OCI-LY7 (cell line): ENCODE measurements at regions not wholly inside any gene's neighbourhood (a gene's known extent, or its start where the extent isn't known, plus 50 kb on each side); places are given as distances from the start of the nearest gene placed in this dataset.

Source experiments
- BruUV-seq: library from RNA; stranded (reverse); fragments of 400-500 nt; replicated peaks from 2 replicates; lab custom pipeline; 2021; lab: Mats Ljungman, UMichigan
- CTCF ChIA-PET: fragments of 300-600 bp; sonication (Branson Sonifier 250); formaldehyde crosslinking; loops from one replicate; lab custom pipeline; 2022; ENCODE audit warnings: antibody characterized with exemption; ENCODE audit not compliant: unreplicated experiment; lab: Charles Lee
- POLR2A ChIA-PET: fragments of 300-600 bp; sonication (Branson Sonifier 250); formaldehyde crosslinking; loops from one replicate; lab custom pipeline; 2022; ENCODE audit warnings: antibody characterized with exemption; lab: Charles Lee
- DNase-seq: peaks from one replicate; pipeline ENCODE4 v3.0.0-alpha.2; 2015; ENCODE audit warnings: low spot score
- H2AFZ ChIP-seq: fragments of 200-600 bp; sonication (generic), shearing (Covaris generic); 2 replicates; pipeline ENCODE4 v1.6.1; 2014; ENCODE audit warnings: mild to moderate bottlenecking, antibody characterized with exemption, low read length, moderate library complexity
- H3K27ac ChIP-seq: fragments of 200-600 bp; sonication (generic); 2 replicates; pipeline ENCODE4 v1.5.1; 2014; ENCODE audit warnings: mixed run types, low read depth, mild to moderate bottlenecking, moderate library complexity, low read length, inconsistent platforms; ENCODE audit not compliant: poor library complexity, severe bottlenecking
- H3K36me3 ChIP-seq: fragments of 200-600 bp; sonication (generic); 2 replicates; pipeline ENCODE4 v1.6.1; 2014; ENCODE audit warnings: mild to moderate bottlenecking, antibody characterized with exemption, low read length, moderate library complexity, mixed read lengths; ENCODE audit not compliant: insufficient read depth
- H3K4me1 ChIP-seq: fragments of 200-600 bp; sonication (generic); 2 replicates; pipeline ENCODE4 v1.5.1; 2014; ENCODE audit warnings: mild to moderate bottlenecking, low read length; ENCODE audit not compliant: insufficient read depth, poor library complexity, severe bottlenecking
- H3K4me2 ChIP-seq: fragments of 200-600 bp; sonication (generic); 2 replicates; pipeline ENCODE4 v1.6.1; 2014; ENCODE audit warnings: mild to moderate bottlenecking, low read length
- H3K4me3 ChIP-seq: fragments of 200-600 bp; sonication (generic); 2 replicates; pipeline ENCODE4 v1.5.1; 2014; ENCODE audit warnings: mild to moderate bottlenecking, low read depth, low read length; ENCODE audit not compliant: poor library complexity, severe bottlenecking
- H3K79me2 ChIP-seq: fragments of 200-600 bp; sonication (generic); 2 replicates; pipeline ENCODE4 v1.6.1; 2016; ENCODE audit warnings: low read depth, mild to moderate bottlenecking, low read length, moderate library complexity, mixed read lengths; ENCODE audit not compliant: insufficient read depth
- H3K9me2 ChIP-seq: fragments of 200-600 bp; sonication (generic); 2 replicates; pipeline ENCODE4 v1.6.1; 2016; ENCODE audit warnings: mild to moderate bottlenecking, low read length, mixed read lengths; ENCODE audit not compliant: insufficient read depth
- H3K9me3 ChIP-seq: fragments of 200-600 bp; sonication (generic); 2 replicates; pipeline ENCODE4 v1.6.1; 2014; ENCODE audit warnings: mild to moderate bottlenecking, mixed run types, low read length, mixed read lengths
- H4K20me1 ChIP-seq: fragments of 200-600 bp; sonication (generic); 2 replicates; pipeline ENCODE4 v1.6.1; 2014; ENCODE audit warnings: mild to moderate bottlenecking, antibody characterized with exemption, low read length, moderate library complexity, mixed read lengths; ENCODE audit not compliant: insufficient read depth
- EZH2phosphoT487 ChIP-seq: fragments of 200-600 bp; sonication (generic); IDR thresholded peaks from 2 replicates; pipeline ENCODE4 v1.6.1; 2018; ENCODE audit warnings: low read depth, borderline replicate concordance, mild to moderate bottlenecking, mixed run types, antibody characterized with exemption, low read length, moderate library complexity, mixed read lengths
- intact Hi-C: fragments of 100-400 bp; cut with micrococcal nuclease; formaldehyde crosslinking; loops from one replicate; pipeline ENCODE4 v1.10.0; 2022; ENCODE audit not compliant: unreplicated experiment
- TF ChIP-seq, protein P1 (sequence below): fragments of 200-600 bp; sonication (generic); conservative IDR thresholded peaks from 2 replicates; pipeline ENCODE4 v1.5.1; 2014; ENCODE audit warnings: mild to moderate bottlenecking, antibody characterized with exemption, low read length, moderate library complexity, mixed read lengths

DNA sequence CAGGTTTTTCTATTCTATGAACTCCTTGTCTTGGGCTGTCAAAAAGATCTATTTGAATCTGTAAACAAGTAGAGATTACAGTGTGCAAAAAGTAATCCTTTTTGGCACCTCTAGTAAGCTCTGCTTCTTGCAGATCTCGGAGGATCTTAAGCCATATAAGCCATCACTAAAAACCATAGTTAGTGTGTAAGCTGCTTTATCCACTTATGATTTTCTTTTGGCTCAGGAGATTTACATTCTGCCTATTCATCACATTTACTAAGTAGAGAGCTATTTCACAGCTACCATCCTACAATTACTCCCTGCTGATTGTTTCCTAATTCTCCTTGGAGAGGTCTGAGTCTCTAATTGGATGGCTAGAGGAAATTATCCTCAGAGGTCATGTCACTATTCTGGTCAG lies 385.7 kb downstream of the AASDHPPT start:
- Histone ChIP-seq H3K4me2 (no peak overlapping the region), H3K9me3 (no peaks in the 10 kb centered on the region), H3K4me1 (no peaks in the 10 kb centered on the region), H3K36me3 (no peaks in the 10 kb centered on the region), H2AFZ (no peak overlapping the region), H3K27ac (no peak overlapping the region), H3K79me2 (no peaks in the 10 kb centered on the region), H3K9me2 (no peaks in the 10 kb centered on the region), H3K4me3 (no peak overlapping the region), H4K20me1 (no peaks in the 10 kb centered on the region)
- ChIA-PET POLR2A (interaction anchor here (0.7 kb wide), 1 partner anchor 1550 kb away, joined by 4 read pairs; no protein-coding TSS in a partner anchor), CTCF (no interaction called here)
- BruUV-seq: no TSS peak
- no peak for TF ChIP-seq EZH2phosphoT487
- TF ChIP-seq, protein P1, sequence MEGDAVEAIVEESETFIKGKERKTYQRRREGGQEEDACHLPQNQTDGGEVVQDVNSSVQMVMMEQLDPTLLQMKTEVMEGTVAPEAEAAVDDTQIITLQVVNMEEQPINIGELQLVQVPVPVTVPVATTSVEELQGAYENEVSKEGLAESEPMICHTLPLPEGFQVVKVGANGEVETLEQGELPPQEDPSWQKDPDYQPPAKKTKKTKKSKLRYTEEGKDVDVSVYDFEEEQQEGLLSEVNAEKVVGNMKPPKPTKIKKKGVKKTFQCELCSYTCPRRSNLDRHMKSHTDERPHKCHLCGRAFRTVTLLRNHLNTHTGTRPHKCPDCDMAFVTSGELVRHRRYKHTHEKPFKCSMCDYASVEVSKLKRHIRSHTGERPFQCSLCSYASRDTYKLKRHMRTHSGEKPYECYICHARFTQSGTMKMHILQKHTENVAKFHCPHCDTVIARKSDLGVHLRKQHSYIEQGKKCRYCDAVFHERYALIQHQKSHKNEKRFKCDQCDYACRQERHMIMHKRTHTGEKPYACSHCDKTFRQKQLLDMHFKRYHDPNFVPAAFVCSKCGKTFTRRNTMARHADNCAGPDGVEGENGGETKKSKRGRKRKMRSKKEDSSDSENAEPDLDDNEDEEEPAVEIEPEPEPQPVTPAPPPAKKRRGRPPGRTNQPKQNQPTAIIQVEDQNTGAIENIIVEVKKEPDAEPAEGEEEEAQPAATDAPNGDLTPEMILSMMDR: no peak
- DNase-seq: no peak
- intact Hi-C loops: no loop called here

DNA sequence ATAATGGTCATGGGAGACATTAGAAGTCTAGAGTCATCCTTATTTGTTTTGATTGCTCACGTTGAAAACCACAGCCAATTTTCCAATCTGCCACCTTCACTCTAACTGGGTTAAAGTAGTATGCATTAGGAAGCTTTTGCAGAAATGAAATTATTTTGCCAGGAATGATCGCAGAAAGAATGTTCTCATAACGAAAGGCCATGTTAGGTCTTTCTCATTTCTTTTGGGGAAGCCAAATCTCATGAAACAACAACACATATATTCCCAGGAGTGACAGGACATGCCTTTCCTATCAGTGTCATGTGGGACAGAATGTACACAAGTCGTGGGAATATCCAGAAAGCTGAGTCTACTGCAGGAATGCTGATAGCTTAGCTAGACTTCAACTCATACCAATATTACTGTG lies 386.3 kb downstream of the AASDHPPT start:
- no peak for DNase-seq
- intact Hi-C loops: no loop called here
- Histone ChIP-seq H3K27ac (no peak overlapping the region), H3K79me2 (no peaks in the 10 kb centered on the region), H3K9me3 (no peaks in the 10 kb centered on the region), H3K4me1 (no peaks in the 10 kb centered on the region), H3K9me2 (no peaks in the 10 kb centered on the region), H4K20me1 (no peaks in the 10 kb centered on the region), H2AFZ (no peak overlapping the region), H3K36me3 (no peaks in the 10 kb centered on the region), H3K4me3 (no peak overlapping the region), H3K4me2 (no peak overlapping the region)
- CTCF ChIA-PET: no interaction called here
- POLR2A ChIA-PET: interaction anchor here (0.6 to 0.8 kb wide), 2 partner anchors 10 to 226 kb away, joined by 3 read pairs; no protein-coding TSS in a partner anchor
- no TSS peak for BruUV-seq
- TF ChIP-seq EZH2phosphoT487: no peak
- TF ChIP-seq, protein P1: no peak

DNA sequence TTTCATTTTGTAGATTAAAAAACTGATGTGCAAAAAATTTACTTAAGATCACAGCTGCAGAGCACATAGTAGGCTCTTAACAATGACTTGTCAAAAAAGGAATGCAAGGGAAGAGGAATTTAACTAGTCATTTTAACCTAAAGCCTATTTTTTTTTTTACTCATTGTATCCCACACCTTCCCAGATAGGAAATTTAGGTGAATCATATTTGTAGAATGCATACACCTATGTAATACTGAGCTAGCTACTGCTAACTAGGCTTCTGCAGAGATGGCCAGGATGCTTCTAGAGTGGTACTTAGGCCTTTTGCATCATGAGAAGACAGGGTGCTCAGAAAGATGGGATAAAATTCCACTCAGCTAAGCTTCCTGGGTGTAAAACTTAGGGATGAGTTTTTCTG lies 387.3 kb downstream of the AASDHPPT start:
- Histone ChIP-seq H3K27ac (no peak overlapping the region), H2AFZ (no peak overlapping the region), H3K4me2 (no peak overlapping the region), H4K20me1 (no peaks in the 10 kb centered on the region), H3K36me3 (no peaks in the 10 kb centered on the region), H3K9me3 (no peaks in the 10 kb centered on the region), H3K79me2 (no peaks in the 10 kb centered on the region), H3K9me2 (no peaks in the 10 kb centered on the region), H3K4me1 (no peaks in the 10 kb centered on the region), H3K4me3 (no peak overlapping the region)
- intact Hi-C loops: no loop called here
- no TSS peak for BruUV-seq
- DNase-seq: no peak
- no peak for TF ChIP-seq EZH2phosphoT487
- TF ChIP-seq, protein P1: no peak
- ChIA-PET POLR2A (interaction anchor here (0.6 to 0.9 kb wide), 2 partner anchors 43 to 225 kb away, joined by 3 to 6 read pairs; no protein-coding TSS in a partner anchor), CTCF (interaction anchor here (0.6 kb wide), 1 partner anchor 10 kb away, joined by 3 read pairs; no protein-coding TSS in a partner anchor)
